Skeletal muscle cell (primary cell): ENCODE measurements at regions not wholly inside any gene's neighbourhood (a gene's known extent, or its start where the extent isn't known, plus 50 kb on each side); places are given as distances from the start of the nearest gene placed in this dataset.

Experiments
- DNase-seq: peaks from one replicate; pipeline ENCODE4 v3.0.0-alpha.2; 2010; ENCODE audit warnings: low read depth
- H3K4me3 ChIP-seq: 2 replicates; pipeline ENCODE4 v1.5.1; 2011; ENCODE audit warnings: low read depth, mild to moderate bottlenecking, control low read depth, low read length, moderate library complexity

DNA sequence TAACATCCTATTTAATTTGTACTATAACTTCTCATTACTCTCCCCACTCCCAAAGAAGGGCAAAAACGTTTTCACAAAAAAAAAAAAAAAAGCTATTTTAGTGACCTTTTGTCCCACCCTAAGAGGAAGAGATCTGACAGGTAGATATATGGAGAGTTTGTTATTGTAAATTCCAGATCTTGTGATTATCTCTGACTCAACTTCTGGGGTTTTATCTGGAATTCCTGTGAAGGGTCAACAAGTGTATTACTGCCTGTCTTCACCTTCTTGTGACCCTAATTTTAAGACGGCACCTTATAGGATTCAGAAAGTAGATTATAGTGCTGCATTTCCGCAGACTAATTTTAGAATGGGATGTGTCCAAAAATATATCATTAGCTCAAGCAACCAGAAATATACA is 205.9 kb upstream of the CDIN1 start:
- DNase-seq, result no peak
- no peak overlapping the region for H3K4me3 ChIP-seq

GRCh38 chr15:36389107-36389506 is 190.3 kb upstream of the CDIN1 start:
- no peak for DNase-seq
- no peak overlapping the region for H3K4me3 ChIP-seq

DNA sequence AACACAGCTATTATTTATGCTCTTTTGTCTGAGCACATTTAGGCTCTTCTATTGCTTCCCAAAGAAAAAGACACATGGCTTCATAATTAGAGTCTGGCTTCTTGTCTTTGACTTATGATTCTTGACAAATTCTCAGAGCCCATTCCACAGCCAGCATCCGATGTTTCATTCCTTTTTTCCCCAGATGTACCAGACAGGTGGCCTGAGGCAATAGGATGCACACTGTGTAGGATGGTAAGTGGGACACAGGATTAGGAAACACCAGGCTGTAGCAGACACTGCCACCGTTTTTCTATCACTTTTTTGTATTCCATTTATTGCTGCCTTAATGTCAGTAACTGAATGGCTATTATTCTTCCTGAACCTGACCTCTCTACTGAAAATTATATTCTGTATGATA is 188.9 kb upstream of the CDIN1 start:
- H3K4me3 ChIP-seq, result no peak overlapping the region
- DNase-seq, result no peak

- no peak for DNase-seq
- H3K4me3 ChIP-seq, result no peak overlapping the region
Measured at GRCh38 chr15:36392676-36393266, 186.7 kb upstream of the CDIN1 start.

DNA sequence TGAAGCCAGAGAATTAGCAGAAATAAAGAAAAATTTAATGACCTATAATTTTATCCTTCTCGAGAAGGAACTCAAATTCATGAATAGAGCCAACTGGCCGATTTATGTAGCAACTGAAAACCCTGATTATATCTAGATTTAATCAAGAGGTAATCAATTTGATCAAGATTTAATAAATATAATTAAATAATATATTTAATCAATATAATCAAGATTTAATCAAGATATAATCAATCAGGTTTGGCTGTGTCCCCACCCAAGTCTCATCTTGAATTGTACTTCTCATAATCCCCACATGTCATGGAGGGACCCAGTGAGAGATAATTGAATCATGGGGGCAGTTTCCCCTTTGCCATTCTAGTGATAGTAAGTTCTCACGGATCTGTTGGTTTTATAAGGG is 181.2 kb upstream of the CDIN1 start:
- no peak for DNase-seq
- no peak overlapping the region for H3K4me3 ChIP-seq

GRCh38 chr15:36399276-36399675 is 180.2 kb upstream of the CDIN1 start:
- DNase-seq, result no peak
- H3K4me3 ChIP-seq, result no peak overlapping the region

GRCh38 chr15:36400936-36401585 is 178.4 kb upstream of the CDIN1 start:
- DNase-seq, result no peak

GRCh38 chr15:36401586-36401966 is 177.8 kb upstream of the CDIN1 start:
- no peak for DNase-seq
- H3K4me3 ChIP-seq, result no peak overlapping the region

More at GRCh38 chr15:36400936-36401585, 178.4 kb upstream of the CDIN1 start:
- H3K4me3 ChIP-seq, result no peak overlapping the region

DNA sequence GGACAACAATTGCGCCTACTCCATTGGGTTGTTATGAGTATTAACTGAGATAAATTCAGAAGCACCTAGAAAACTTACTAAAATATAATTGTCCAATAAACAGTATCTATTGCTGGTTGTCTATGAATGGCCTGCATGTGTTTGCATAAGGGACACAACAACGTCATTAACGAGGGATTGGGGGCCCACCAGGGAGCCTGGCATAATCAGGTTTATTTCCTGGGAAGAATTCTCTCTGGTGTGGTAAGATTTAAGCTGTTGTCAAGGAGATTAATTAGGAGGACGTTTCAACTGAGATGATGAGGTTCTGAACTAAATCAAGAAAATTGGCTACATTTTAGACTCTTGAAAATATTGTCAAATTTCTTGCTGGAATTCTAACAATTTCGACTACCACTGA is 176.1 kb upstream of the CDIN1 start:
- no peak overlapping the region for H3K4me3 ChIP-seq
- DNase-seq, result no peak

- DNase-seq, result no peak
- H3K4me3 ChIP-seq, result no peak overlapping the region
Measured at GRCh38 chr15:36406366-36406765, 173.1 kb upstream of the CDIN1 start.

DNA sequence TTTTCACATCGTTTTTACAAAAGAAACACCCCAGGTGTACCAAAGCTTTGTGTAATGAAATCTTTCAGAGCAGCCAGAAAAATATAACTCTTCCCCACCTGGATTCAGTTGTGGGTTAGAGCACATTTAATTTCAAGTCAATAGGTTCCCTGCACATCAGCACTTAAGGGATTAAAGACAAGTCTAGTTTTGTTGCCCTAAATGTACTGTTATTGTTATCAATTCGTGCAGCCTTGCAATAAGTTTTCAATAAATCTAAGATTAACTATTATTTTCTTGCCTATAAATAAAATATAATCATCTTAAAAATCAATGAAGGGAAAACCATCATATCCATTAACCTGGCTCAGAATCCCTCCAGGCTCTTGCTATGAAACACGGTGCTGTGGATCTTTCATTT is 172.5 kb upstream of the CDIN1 start:
- no peak for DNase-seq
- no peak overlapping the region for H3K4me3 ChIP-seq

DNA sequence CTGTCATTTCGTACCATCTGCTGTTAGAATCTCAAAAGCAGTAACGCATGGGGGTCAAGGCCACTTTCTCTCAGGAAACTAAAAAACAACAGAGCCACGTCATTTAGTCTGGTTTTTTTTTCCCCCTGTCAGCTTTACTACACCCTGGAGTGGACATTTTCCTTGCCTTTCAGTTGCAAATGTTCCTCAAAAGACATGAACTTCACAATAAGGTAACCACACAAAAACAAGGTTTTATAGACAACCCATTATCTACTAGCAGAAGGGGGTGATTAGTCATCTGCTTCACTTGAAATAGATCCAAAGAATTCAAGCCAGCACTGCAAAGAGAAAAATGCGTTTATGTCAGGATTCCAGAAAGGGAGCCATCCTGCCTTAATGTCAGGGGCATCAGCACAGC is 171.8 kb upstream of the CDIN1 start:
- DNase-seq, result peak; percentile 92

DNA sequence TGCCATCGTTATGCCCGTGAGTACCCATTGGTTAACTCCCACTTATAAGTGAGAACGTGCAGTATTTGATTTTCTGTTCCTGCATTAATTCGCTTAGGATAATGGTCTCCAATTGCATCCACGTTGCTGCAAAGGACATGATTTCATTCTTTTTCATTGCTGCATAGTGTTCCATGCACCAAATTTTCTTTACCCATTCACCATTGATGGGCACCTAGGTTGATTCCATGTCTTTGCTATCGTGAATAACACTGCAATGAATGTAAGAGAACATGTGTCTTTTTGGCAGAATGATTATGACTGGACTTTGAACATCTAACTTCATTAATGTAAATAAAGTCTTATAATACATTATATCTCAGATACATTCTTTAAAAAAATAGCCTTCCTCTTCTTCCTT is 169.6 kb upstream of the CDIN1 start:
- H3K4me3 ChIP-seq, result no peak overlapping the region
- no peak for DNase-seq

More for the DNA sequence above, 171.8 kb upstream of the CDIN1 start:
- no peak overlapping the region for H3K4me3 ChIP-seq

GRCh38 chr15:36414670-36415069 is 164.8 kb upstream of the CDIN1 start:
- DNase-seq, result no peak
- no peak overlapping the region for H3K4me3 ChIP-seq

DNA sequence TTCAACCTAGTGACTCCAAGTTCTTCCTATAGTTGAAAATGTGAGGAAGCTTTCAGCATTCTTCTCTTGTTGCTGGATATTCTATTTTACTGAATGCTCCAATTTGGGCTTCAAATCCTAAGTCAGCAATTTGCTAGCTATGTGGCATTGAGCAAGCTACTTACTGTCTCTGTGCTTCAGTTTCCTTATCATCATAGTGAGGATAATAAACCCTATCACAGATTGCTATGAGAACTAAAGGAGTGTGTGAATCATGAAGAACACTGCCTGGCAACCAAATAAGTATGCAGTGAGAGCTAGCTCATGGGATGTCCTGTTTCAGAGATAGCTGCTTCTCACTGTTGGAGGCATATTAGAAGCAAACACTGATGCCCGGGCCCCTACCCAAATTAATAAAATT is 163.8 kb upstream of the CDIN1 start:
- H3K4me3 ChIP-seq, result no peak overlapping the region
- peak; percentile 49 for DNase-seq

- H3K4me3 ChIP-seq, result no peak overlapping the region
- no peak for DNase-seq
Measured at GRCh38 chr15:36422631-36423030, 156.8 kb upstream of the CDIN1 start.

DNA sequence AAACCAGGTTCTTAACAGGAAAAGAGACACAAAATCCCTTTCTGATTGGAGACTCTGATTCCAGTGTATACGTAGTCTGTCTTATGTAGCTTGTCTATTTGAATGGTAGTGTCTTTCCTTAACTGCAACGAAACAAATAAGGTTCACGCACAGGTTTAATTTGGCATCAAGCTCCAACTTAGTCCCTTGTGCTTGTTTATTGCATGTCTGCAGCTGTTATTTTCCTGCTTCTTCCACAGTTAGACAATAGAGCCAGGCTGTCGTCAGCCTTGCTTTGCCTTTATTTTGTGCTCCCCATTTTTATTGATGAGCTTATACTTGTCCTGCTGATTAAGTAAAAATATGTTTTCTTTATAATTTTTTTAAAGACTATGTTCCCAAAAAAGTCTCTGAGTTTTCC is 152.7 kb upstream of the CDIN1 start:
- no peak for DNase-seq
- H3K4me3 ChIP-seq, result no peak overlapping the region

GRCh38 chr15:36428102-36428845 is 151.2 kb upstream of the CDIN1 start:
- no peak overlapping the region for H3K4me3 ChIP-seq
- DNase-seq, result peak; percentile 100

- no peak overlapping the region for H3K4me3 ChIP-seq
- DNase-seq, result no peak
Measured at GRCh38 chr15:36429707-36430106, 149.7 kb upstream of the CDIN1 start.

- no peak overlapping the region for H3K4me3 ChIP-seq
- no peak for DNase-seq
Measured at GRCh38 chr15:36430280-36430679, 149.1 kb upstream of the CDIN1 start.

GRCh38 chr15:36430726-36431265 is 148.6 kb upstream of the CDIN1 start:
- no peak overlapping the region for H3K4me3 ChIP-seq
- no peak for DNase-seq
